ENCODE measurements at regions not wholly inside any gene's neighbourhood (a gene's known extent, or its start where the extent isn't known, plus 50 kb on each side); places are given as distances from the start of the nearest gene placed in this dataset.
A peak's percentile ranks its signal among the peaks of the same experiment; 100 is the strongest.

GRCh38 chr1:87219626-87220025, 109.1 kb upstream of the LMO4 start:
- H3K9me3 ChIP-seq (replicated peaks), result no peaks in the 10 kb centered on the region; the same call in 1 of the 2 replicates
- DNase-seq (ENCODE audit: low read depth in 1 of 2, low spot score in 2 of 2), result no peak

GRCh38 chr1:87220993-87221392, 107.7 kb upstream of the LMO4 start:
- DNase-seq (ENCODE audit: low read depth in 1 of 2, low spot score in 2 of 2), result peak in 1 of 2 experiments; percentile 56
- Histone ChIP-seq H3K4me1 (replicated peaks) (peaks cover 53% of the 10 kb centered on the region), H3K27me3 (replicated peaks) (no peaks in the 10 kb centered on the region), H3K4me3 (no peak overlapping the region), H3K27ac (peak overlapping the region; percentile 84), H3K36me3 (no peaks in the 10 kb centered on the region), H3K9me3 (replicated peaks) (no peaks in the 10 kb centered on the region)

More at GRCh38 chr1:87219626-87220025, 109.1 kb upstream of the LMO4 start:
- H3K27ac ChIP-seq, result peak overlapping the region; percentile 84; the same call in 1 of the 2 replicates
- no peaks in the 10 kb centered on the region for H3K36me3 ChIP-seq
- no peaks in the 10 kb centered on the region for H3K27me3 ChIP-seq (replicated peaks)
- H3K4me1 ChIP-seq (replicated peaks), result peaks cover 40% of the 10 kb centered on the region
- H3K4me3 ChIP-seq, result no peak overlapping the region

GRCh38 chr1:87224201-87224600, 104.5 kb upstream of the LMO4 start:
- Histone ChIP-seq H3K9me3 (replicated peaks) (no peaks in the 10 kb centered on the region), H3K27ac (peak overlapping the region; percentile 93), H3K4me3 (no peak overlapping the region), H3K36me3 (no peaks in the 10 kb centered on the region), H3K4me1 (replicated peaks) (peaks cover 62% of the 10 kb centered on the region), H3K27me3 (replicated peaks) (no peaks in the 10 kb centered on the region)
- peak; percentile 61 to 77 for DNase-seq (ENCODE audit: low read depth in 1 of 2, low spot score in 2 of 2)

- peak overlapping the region; percentile 93 for H3K27ac ChIP-seq
- H3K9me3 ChIP-seq (replicated peaks), result no peaks in the 10 kb centered on the region
- H3K4me1 ChIP-seq (replicated peaks), result peaks cover 56% of the 10 kb centered on the region
- H3K27me3 ChIP-seq (replicated peaks), result no peaks in the 10 kb centered on the region
- no peaks in the 10 kb centered on the region for H3K36me3 ChIP-seq
- H3K4me3 ChIP-seq, result no peak overlapping the region
- DNase-seq (ENCODE audit: low read depth in 1 of 2, low spot score in 2 of 2), result peak in 1 of 2 experiments; percentile 28
Observed at GRCh38 chr1:87225171-87225570, 103.5 kb upstream of the LMO4 start.

- H3K4me3 ChIP-seq, result no peak overlapping the region
- H3K9me3 ChIP-seq (replicated peaks), result no peaks in the 10 kb centered on the region
- peaks cover 45% of the 10 kb centered on the region for H3K4me1 ChIP-seq (replicated peaks)
- no peaks in the 10 kb centered on the region for H3K36me3 ChIP-seq
- H3K27me3 ChIP-seq (replicated peaks), result no peaks in the 10 kb centered on the region
- peak; percentile 95 to 97 for DNase-seq (ENCODE audit: low read depth in 1 of 2, low spot score in 2 of 2)
- peak overlapping the region; percentile 93 for H3K27ac ChIP-seq
Observed at GRCh38 chr1:87226341-87226760, 102.3 kb upstream of the LMO4 start.

GRCh38 chr1:87227651-87228050, 101.0 kb upstream of the LMO4 start:
- no peaks in the 10 kb centered on the region for H3K36me3 ChIP-seq
- no peak overlapping the region for H3K27ac ChIP-seq
- no peak for DNase-seq (ENCODE audit: low read depth in 1 of 2, low spot score in 2 of 2)
- no peaks in the 10 kb centered on the region for H3K9me3 ChIP-seq (replicated peaks)
- H3K27me3 ChIP-seq (replicated peaks), result no peaks in the 10 kb centered on the region
- H3K4me3 ChIP-seq, result no peak overlapping the region
- peaks cover 34% of the 10 kb centered on the region for H3K4me1 ChIP-seq (replicated peaks)

- Histone ChIP-seq H3K9me3 (replicated peaks) (no peaks in the 10 kb centered on the region), H3K36me3 (no peaks in the 10 kb centered on the region), H3K27ac (no peak overlapping the region), H3K4me1 (replicated peaks) (peaks cover 14% of the 10 kb centered on the region), H3K27me3 (replicated peaks) (no peaks in the 10 kb centered on the region), H3K4me3 (no peak overlapping the region)
- DNase-seq (ENCODE audit: low read depth in 1 of 2, low spot score in 2 of 2), result no peak
Observed at GRCh38 chr1:87230501-87230900, 98.2 kb upstream of the LMO4 start.

- H3K9me3 ChIP-seq (replicated peaks), result no peaks in the 10 kb centered on the region
- no peak overlapping the region for H3K27ac ChIP-seq
- no peaks in the 10 kb centered on the region for H3K27me3 ChIP-seq (replicated peaks)
- no peaks in the 10 kb centered on the region for H3K36me3 ChIP-seq
- H3K4me1 ChIP-seq (replicated peaks), result peaks cover 6% of the 10 kb centered on the region
- H3K4me3 ChIP-seq, result no peak overlapping the region
- no peak for DNase-seq (ENCODE audit: low read depth in 1 of 2, low spot score in 2 of 2)
Observed at GRCh38 chr1:87231703-87232367, 96.8 kb upstream of the LMO4 start.

- H3K27ac ChIP-seq, result no peak overlapping the region
- H3K9me3 ChIP-seq (replicated peaks), result no peaks in the 10 kb centered on the region
- peaks cover 4% of the 10 kb centered on the region; the same call in 1 of the 2 replicates for H3K4me1 ChIP-seq (replicated peaks)
- peak in 1 of 2 experiments; percentile 8 for DNase-seq (ENCODE audit: low read depth in 1 of 2, low spot score in 2 of 2)
- no peaks in the 10 kb centered on the region for H3K27me3 ChIP-seq (replicated peaks)
- no peaks in the 10 kb centered on the region for H3K36me3 ChIP-seq
- H3K4me3 ChIP-seq, result no peak overlapping the region
Observed at GRCh38 chr1:87236585-87236984, 92.1 kb upstream of the LMO4 start.

GRCh38 chr1:87239997-87240605, 88.6 kb upstream of the LMO4 start:
- Histone ChIP-seq H3K4me1 (replicated peaks) (peaks cover 7% of the 10 kb centered on the region; the same call in 1 of the 2 replicates), H3K27me3 (replicated peaks) (no peaks in the 10 kb centered on the region), H3K27ac (no peak overlapping the region), H3K4me3 (no peak overlapping the region), H3K9me3 (replicated peaks) (no peaks in the 10 kb centered on the region), H3K36me3 (no peaks in the 10 kb centered on the region)
- DNase-seq (ENCODE audit: low read depth in 1 of 2, low spot score in 2 of 2), result no peak

- H3K4me3 ChIP-seq, result no peak overlapping the region
- peaks cover 7% of the 10 kb centered on the region; the same call in 1 of the 2 replicates for H3K4me1 ChIP-seq (replicated peaks)
- no peaks in the 10 kb centered on the region for H3K36me3 ChIP-seq
- DNase-seq (ENCODE audit: low read depth in 1 of 2, low spot score in 2 of 2), result no peak
- no peaks in the 10 kb centered on the region for H3K27me3 ChIP-seq (replicated peaks)
- no peak overlapping the region for H3K27ac ChIP-seq
- no peaks in the 10 kb centered on the region for H3K9me3 ChIP-seq (replicated peaks)
Observed at GRCh38 chr1:87240661-87241285, 87.9 kb upstream of the LMO4 start.

GRCh38 chr1:87242445-87243185, 86.1 kb upstream of the LMO4 start:
- Histone ChIP-seq H3K27me3 (replicated peaks) (no peaks in the 10 kb centered on the region), H3K36me3 (no peaks in the 10 kb centered on the region), H3K9me3 (replicated peaks) (no peaks in the 10 kb centered on the region), H3K27ac (no peak overlapping the region), H3K4me3 (no peak overlapping the region), H3K4me1 (replicated peaks) (0 out of 2 replicates have a peak, but pooled peaks cover 3% of the 10 kb centered on the region)
- no peak for DNase-seq (ENCODE audit: low read depth in 1 of 2, low spot score in 2 of 2)

- Histone ChIP-seq H3K4me1 (replicated peaks) (0 out of 2 replicates have a peak, but pooled peaks cover 3% of the 10 kb centered on the region), H3K36me3 (no peaks in the 10 kb centered on the region), H3K27me3 (replicated peaks) (no peaks in the 10 kb centered on the region), H3K9me3 (replicated peaks) (no peaks in the 10 kb centered on the region), H3K27ac (no peak overlapping the region), H3K4me3 (no peak overlapping the region)
- DNase-seq (ENCODE audit: low read depth in 1 of 2, low spot score in 2 of 2), result no peak
Observed at GRCh38 chr1:87243573-87243972, 85.1 kb upstream of the LMO4 start.

Measured in SJSA1 (cell line).